ENCODE measurements at regions not wholly inside any gene's neighbourhood (a gene's known extent, or its start where the extent isn't known, plus 50 kb on each side); places are given as distances from the start of the nearest gene placed in this dataset.

DNA sequence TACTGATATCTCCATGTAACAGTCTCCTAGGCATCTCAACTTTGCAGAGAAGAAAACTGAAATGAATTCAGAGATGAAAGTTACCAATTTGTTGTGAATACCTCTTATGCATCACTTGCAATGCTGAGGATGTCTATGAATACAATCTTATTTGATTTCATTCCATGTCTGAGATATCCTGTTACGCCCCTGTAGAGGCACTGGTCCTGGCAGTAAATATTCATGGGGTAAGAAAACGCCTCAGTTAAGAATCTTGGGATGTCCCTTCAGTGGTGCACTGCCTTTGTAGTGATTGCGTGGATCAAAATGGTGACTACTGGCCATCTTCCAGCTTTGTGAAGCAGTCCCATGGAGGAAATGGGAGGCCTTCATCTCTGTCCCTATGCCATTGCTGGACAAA lies 229.1 kb upstream of the C9orf72 start:
- no TSS peak for BruUV-seq (replicated peaks)
- FAIRE-seq (no peak), DNase-seq (ENCODE audit: low spot score) (no peak), ATAC-seq (no peak)
- Histone ChIP-seq H3K4me1 (ENCODE audit: insufficient read depth, low read length) (no peaks in the 10 kb centered on the region), H3K27me3 (ENCODE audit: control insufficient read depth in 1 of 2, insufficient read depth in 2 of 2, low read length in 2 of 2) (no peaks in the 10 kb centered on the region), H4K20me1 (ENCODE audit: insufficient read depth, low read length) (no peaks in the 10 kb centered on the region), H2AFZ (ENCODE audit: low read length) (no peak overlapping the region), H3K36me3 (replicated peaks in 1 of 2; ENCODE audit: control insufficient read depth in 1 of 2, insufficient read depth in 2 of 2, low read length in 2 of 2) (no peaks in the 10 kb centered on the region), H3K9me3 (ENCODE audit: low read length) (no peaks in the 10 kb centered on the region), H3K4me2 (ENCODE audit: low read depth, low read length) (no peak overlapping the region), H3K79me2 (ENCODE audit: insufficient read depth, low read length) (no peaks in the 10 kb centered on the region), H3K9ac (ENCODE audit: insufficient read depth, low read depth, low read length) (no peak overlapping the region), H3K27ac (ENCODE audit: extremely low read length, insufficient read depth, low read length) (no peak overlapping the region), H3K4me3 (replicated peaks in 1 of 3; ENCODE audit: insufficient read depth in 1 of 3, low read depth in 2 of 3, low read length in 3 of 3) (no peak overlapping the region)
- ChIA-PET POLR2A (no interaction called here), CTCF (ENCODE audit: low intra/inter-chr PET ratio, low total read pairs) (no interaction called here)
- WGBS (ENCODE audit: low lambda C conversion rate): 0% methylated on average over 3 of the region's 3 CpGs
- intact Hi-C loops (cut with micrococcal nuclease; ENCODE audit: unreplicated experiment) (no loop called here), in situ Hi-C loops (cut with HindIII; ENCODE audit: extremely low pct_ligation_motif_present, low pct_unique_long_range_greater_than_20kb) (no loop called here)
- no peak for TF ChIP-seq SAP130 (CRISPR knock-in tag; IDR thresholded peaks at IDR 0.05; ENCODE audit: low read depth)
- no peak for TF ChIP-seq ZNF547 (CRISPR knock-in tag; IDR thresholded peaks at IDR 0.05)

DNA sequence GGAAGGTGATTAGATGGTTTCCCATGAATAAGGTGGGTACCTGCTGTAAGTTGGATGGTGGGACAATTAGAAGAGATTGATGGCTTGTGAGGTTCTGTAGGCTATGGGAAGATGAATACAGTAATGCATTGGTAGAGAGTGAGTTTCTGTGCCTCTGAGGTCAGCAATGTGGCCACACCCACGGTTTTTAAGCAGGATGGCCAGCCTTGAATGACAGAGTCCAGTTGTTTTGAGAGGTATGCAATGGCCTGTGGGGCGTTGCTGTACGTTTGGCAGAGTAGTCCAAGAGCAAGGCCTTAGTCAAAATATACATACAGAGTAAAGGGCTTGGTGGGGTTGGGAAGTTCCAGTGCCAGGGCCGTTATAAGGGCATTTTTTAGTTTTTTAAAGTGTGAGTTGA lies 235.6 kb upstream of the C9orf72 start:
- H3K4me2 ChIP-seq (ENCODE audit: low read depth, low read length): no peak overlapping the region
- ChIA-PET CTCF (ENCODE audit: low intra/inter-chr PET ratio, low total read pairs) (no interaction called here), POLR2A (no interaction called here)
- ATAC-seq (no peak), FAIRE-seq (no peak), DNase-seq (ENCODE audit: low spot score) (no peak)
- no peaks in the 10 kb centered on the region for H3K27me3 ChIP-seq (ENCODE audit: control insufficient read depth in 1 of 2, insufficient read depth in 2 of 2, low read length in 2 of 2)
- H3K9me3 ChIP-seq (ENCODE audit: low read length): no peaks in the 10 kb centered on the region
- WGBS (ENCODE audit: low lambda C conversion rate): 0% methylated on average over 4 of the region's 4 CpGs
- TF ChIP-seq SPEN (CRISPR knock-in tag; IDR thresholded peaks at IDR 0.05; ENCODE audit: low read depth) (no peak), SIX1 (CRISPR knock-in tag; IDR thresholded peaks at IDR 0.05; ENCODE audit: borderline replicate concordance) (no peak), NFKBIZ (CRISPR knock-in tag; IDR thresholded peaks at IDR 0.05) (no peak)
- H3K27ac ChIP-seq (ENCODE audit: extremely low read length, insufficient read depth, low read length): no peak overlapping the region
- no peaks in the 10 kb centered on the region for H4K20me1 ChIP-seq (ENCODE audit: insufficient read depth, low read length)
- H3K4me1 ChIP-seq (ENCODE audit: insufficient read depth, low read length): no peaks in the 10 kb centered on the region
- in situ Hi-C loops (cut with HindIII; ENCODE audit: extremely low pct_ligation_motif_present, low pct_unique_long_range_greater_than_20kb): no loop called here
- no peak overlapping the region for H2AFZ ChIP-seq (ENCODE audit: low read length)
- no peaks in the 10 kb centered on the region for H3K36me3 ChIP-seq (replicated peaks in 1 of 2; ENCODE audit: control insufficient read depth in 1 of 2, insufficient read depth in 2 of 2, low read length in 2 of 2)
- H3K9ac ChIP-seq (ENCODE audit: insufficient read depth, low read depth, low read length): no peak overlapping the region
- intact Hi-C loops (cut with micrococcal nuclease; ENCODE audit: unreplicated experiment): no loop called here
- no TSS peak for BruUV-seq (replicated peaks)
- no peak overlapping the region for H3K4me3 ChIP-seq (replicated peaks in 1 of 3; ENCODE audit: insufficient read depth in 1 of 3, low read depth in 2 of 3, low read length in 3 of 3)
- H3K79me2 ChIP-seq (ENCODE audit: insufficient read depth, low read length): no peaks in the 10 kb centered on the region
